GM21529 (cell line): ENCODE measurements at regions not wholly inside any gene's neighbourhood (a gene's known extent, or its start where the extent isn't known, plus 50 kb on each side); places are given as distances from the start of the nearest gene placed in this dataset.
"Not testable (repeated sequence)": the region's sequence is repeated elsewhere in the genome, so short reads cannot be mapped to it uniquely, and the experiment has no call there.

Experiments
- ATAC-seq: cut with Tn5 transposase; IDR thresholded peaks from one replicate; pipeline ENCODE4 v1.9.1; 2021; ENCODE audit not compliant: unreplicated experiment

DNA sequence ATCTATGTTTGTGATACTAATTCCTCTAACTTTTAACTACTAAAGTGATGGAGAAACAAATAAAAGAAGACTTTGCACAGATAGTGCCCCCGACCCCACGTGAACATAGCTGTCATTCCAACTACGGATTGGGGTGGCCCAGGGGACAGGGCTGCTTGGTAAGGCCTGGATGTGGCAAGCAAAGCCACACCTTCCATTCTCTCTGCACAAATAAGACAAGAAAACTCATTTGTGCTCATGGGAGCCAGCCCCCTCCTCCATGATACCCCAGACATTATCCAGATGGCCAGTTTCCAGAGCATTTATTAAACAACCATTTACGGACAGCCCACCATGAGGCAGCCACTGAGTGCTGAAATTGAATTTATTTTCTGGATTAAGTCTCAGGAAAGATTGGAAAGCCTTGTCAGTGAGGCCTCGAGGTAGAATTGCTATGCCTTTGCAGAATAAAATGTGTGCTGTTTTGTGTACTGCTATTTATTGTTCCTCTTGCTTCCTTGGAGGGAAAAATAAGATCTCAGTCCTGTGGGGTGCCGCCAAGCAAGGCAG is 151.2 kb downstream of the UNC5CL start:
- ATAC-seq = no peak

DNA sequence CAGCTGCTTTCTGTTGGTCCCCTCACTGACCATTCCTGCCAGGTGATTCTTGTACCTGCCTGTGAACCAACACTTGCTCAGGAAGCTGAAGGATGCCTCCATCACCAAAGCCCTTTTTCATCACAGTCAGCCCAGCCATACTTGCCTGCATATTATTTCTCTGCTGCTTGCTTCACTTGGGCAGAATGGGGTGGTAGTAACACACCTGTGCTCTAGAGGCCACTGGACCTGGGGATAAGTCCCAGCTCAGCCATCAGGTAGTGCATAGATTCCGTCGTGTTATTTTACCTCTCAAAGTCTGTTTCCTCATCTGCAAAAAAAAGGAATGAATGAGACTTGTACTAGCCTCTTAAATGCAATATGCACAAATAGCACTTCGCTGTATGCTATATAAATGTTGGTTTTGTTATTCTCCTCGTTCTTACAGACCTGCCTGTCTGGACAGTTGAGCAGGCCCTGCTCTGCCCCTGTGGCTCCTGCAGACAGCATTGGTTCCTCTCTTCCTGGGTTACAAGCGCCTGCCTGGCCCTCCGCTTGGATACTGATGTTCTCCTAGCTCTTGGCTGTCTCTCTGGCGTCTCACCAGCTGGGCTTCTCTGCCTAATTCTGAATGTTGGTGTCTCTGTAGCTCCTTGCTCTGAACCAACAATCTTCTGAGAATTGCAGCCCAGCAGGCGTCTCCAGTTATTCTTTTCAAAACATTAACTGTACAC is 151.8 kb downstream of the UNC5CL start:
- no peak for ATAC-seq

DNA sequence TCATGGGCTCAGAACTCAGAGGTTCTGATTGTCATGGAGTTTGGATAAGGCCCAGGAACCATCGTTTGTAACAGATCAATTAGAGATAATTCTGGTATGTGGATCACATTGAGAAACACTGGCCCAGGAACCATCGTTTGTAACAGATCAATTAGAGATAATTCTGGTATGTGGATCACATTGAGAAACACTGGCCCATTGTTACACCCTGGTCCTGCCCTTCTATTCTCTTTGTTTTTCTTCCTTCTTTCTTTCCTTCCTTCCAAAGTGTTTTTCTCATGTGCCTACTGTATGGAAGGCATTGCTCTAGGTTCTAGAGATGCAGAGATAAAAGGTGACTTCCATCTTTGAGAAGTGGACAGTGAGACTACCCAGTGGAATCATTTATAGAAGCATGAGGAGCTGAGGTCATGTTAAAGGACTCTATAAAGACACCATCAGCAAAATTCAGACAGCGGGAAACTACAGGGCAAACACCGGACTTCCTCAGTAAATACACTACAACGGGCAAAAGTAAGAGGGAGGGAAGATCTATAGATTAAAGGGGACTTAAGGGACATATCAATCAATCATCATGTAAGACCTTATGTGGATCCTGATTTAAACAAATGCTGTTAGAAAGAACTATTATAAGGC is 153.8 kb downstream of the UNC5CL start:
- ATAC-seq = no peak

DNA sequence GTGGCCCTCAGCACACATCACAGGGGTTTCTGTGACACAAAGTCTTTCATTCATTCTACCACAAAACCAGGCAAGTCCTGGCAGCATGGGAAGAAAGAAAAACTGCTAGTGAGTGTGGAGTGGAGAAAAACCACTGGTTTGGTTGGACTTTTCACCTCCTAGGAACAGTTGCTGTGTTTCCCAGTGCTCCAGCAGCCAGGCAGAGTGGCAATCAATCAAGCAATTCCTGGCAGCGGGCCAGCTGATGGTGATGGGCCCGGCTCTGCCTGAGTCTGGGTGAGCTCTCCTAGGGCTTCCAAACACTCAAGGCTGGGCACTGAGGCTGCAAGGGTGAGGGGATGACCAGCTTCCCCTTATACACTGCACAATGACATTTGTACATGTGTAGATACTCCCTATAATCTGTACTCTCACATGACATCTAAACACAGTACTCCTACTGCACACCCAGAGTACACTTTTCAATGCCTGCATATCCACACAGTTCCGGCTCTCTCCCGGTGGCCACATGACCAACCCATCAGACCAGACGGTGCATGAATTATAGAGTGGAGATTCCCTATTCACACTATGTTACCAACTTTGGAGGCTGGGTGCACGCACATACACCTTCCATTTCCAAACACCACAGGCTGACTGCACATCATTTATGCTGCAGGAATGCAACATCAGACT is 156.6 kb downstream of the UNC5CL start:
- no peak for ATAC-seq

DNA sequence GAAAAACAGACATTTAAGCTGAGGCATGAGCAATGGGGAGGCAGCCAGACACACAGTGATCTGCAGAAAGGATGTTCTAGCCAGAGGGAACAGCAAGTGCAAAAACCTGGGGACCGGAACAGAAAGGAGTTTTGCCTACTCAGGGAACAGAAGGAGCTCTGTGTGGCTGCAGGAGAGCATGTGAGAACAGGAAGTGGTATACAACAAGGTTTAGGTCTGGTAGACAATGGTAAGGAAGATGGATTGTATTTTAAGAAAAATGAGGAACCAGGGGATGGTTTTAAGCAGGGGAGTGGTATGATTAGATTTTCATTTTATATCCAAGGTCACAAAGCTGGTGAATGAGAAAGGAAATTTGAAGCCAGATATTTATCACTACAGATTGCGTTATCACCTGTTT is 157.5 kb downstream of the UNC5CL start:
- ATAC-seq = no peak

DNA sequence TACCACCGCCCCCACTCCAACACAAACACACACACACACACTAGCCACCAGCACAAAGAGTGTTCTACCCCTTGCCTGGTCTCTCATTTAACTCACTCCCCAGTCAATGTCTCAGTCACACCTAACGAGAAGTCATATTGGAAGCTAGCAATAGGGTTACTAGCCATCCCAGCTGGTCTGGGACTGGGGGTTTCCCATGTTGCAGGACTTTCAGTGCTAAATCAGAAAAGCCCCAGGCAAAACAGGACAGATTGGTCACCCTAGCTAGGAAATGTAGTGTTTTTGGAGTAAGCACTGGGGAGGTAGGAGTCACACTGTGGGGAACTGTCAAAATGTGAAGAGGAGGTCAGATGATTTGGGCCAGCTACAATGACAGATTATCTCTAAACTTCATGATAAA is 158.1 kb downstream of the UNC5CL start:
- no peak for ATAC-seq

DNA sequence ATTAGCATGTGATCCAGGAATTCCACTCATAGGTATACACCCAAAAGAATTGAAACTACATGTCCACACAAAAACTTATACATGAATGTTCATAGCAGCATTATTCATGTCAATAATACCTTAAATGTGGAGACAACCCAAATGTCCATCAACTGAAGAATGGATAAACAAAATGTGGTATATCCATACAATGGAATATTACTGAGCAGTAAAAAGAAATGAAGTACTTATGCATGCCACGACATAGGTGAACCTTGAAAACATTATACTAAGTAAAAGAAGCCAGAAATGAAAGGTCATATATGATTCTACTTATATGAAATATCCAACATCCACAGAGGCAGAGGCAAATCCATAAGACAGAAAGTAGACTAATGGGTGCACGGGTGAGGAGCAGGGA is 159.9 kb downstream of the UNC5CL start:
- ATAC-seq = no peak

DNA sequence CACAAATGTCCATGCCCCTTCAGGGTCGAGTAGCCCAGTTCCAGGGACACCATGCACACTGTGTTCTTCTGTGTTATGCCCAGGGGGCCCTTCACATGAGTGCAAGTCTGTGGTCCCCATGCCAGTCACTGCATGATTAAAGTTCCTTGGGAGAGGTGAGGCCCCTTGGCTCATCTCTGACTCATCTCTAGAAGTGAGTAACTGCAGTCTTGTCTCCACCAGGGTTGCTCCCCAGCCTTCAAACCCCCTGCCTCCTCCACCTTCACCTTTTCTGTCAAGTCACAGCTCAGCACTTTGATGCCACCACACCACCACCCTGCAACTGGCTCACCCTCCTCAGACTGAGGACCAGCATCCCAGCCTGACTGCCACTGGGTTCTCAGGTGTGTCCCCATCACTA is 161.7 kb downstream of the UNC5CL start:
- ATAC-seq = no peak

DNA sequence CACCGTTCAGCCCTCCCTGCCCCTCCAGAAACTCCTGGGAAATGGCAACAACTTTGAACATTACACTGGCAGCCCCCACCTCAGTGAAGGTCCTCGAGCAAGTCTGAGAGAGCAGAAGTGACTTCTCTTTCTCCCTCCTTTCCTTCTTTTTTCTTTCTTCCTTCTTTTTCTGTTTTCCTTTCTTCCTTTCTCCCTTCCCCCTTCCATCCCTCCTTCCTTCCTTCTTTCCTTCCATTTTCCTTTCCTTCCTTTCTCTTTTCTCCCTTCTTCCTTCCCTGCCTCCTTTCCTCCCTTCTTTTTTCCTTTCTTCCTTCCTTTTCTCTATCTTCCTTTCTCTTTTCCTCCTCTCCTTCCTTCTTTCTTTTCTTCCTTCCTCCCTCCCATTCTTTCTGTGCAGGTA is 162.7 kb downstream of the UNC5CL start:
- ATAC-seq = no peak

DNA sequence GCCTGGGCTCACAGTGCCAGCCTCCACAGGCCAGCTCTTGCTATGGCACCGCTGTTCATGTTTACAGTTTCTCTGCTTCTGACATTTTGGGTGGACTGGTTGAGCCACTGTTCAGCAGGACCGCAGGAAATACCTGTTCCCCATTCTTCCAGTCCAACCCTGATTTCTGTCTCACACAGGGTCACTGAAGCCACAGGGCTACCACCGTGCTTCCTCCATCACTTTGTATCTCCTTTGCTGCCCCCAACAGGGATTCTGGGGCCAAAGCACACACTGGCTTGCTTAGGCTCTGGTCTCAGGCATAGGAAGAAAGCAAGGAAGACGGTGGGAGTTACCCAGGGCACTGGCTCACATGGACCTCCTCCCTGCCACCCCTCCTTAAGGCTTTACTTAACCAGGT is 164.5 kb downstream of the UNC5CL start:
- ATAC-seq = no peak

DNA sequence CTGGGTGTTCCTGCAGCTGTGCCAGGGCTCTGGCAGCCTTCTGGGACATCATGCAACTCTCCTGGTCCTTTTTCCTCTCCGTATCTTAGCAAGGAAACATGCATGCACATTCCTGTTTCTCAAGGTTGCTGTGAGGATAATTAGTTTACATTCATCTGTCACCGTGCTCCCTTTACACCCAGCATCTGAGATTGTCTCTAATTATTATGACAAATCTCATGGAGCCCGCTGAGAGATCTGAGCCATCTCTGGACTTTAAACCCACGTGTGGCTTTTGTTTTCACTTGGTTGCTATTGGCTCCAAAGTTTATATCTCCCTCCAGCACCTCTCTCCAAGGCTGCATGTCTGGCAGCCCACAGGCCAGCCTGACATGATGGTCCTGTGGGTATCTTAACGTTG is 167.6 kb downstream of the UNC5CL start:
- ATAC-seq = no peak

DNA sequence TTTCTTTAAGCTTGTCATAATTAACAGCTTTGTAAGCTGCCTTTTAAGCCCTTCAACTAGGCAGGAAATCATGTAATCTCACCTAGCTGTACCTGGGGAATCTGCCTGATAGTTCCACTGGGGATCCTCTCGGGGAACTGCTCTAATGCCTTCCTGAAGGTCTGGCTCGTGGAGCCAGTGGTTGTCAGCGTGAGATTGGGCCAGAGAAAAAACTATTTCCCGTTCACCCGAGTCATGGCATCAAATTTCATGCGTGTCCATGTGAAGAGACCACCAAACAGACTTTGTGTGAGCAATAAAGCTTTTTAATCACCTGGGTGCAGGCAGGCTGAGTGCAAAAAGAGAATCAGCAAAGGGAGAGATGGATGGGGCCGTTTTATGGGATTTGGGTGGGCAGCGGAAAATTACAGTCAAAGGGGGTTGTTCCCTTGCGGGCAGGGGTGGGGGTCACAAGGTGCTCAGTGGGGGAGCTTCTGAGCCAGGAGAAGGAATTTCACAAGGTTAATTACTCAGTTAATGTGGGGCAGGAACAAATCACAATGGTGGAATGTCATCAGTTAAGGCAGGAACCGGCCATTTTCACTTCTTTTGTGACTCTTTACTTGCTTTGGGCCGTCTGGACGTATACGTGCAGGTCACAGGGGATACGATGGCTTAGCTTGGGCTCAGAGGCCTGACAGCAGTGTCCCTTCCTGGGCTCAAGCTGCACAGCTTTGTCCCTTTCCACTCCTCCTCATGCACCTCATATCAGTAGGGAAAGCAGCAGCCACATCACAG is 170.7 kb downstream of the UNC5CL start:
- not testable (repeated sequence) for ATAC-seq

DNA sequence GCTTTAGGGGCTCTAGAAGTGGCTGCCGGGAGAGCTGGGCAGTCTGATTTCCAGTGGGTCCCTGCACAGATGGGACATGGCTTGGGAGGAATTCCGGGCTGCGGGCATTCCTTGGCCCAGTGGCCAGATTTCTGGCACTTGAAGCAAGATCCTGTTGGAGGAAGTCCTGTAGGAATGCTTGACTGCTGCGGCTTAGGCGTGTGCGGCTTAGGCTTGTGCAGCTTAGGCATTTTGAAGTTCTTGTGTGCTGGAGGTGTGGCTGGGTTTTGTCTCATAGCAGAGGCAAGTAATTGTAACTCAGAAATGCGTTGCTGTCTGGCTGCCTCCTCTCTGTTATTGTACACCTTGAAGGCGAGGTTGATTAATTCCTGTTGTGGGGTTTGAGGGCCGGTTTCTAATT is 171.5 kb downstream of the UNC5CL start:
- ATAC-seq = not testable (repeated sequence)

DNA sequence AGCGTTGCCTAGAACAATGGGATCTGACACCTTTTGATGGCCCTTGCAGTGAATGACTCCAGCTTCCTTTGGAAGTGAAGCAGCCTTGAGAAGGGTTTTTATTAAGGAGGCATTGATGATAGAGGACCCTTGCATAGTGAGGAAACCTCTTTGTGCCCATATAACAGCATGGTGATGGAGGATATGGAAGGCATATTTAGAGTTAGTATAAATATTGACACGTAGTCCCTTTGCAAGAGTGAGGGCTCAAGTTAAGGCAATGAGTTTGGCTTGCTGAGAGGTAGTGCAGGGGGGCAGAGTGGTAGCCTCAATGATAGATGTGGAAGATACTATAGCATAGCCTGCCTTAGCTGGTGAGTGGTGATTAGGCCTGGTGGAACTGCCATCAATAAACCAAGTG is 173.8 kb downstream of the UNC5CL start:
- not testable (repeated sequence) for ATAC-seq

DNA sequence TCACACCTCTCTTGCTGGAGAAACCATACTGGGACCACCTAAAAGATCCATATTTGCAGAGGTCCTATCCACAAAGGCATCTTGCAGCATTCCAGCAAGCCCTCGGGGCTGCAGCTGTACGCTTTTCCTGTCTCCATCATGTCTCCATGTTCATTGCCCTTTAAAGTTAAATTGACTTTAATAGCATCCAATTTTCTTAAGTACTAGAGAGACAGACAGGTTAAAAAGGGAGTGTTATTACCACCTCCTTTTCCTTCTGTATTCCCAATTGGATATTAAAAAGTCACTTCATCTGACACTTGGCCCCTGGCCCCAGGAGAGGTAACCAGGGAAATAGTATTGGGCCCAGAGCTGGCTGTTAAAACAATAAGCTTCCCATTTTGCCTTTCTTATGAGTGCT is 178.6 kb downstream of the UNC5CL start:
- ATAC-seq = no peak

DNA sequence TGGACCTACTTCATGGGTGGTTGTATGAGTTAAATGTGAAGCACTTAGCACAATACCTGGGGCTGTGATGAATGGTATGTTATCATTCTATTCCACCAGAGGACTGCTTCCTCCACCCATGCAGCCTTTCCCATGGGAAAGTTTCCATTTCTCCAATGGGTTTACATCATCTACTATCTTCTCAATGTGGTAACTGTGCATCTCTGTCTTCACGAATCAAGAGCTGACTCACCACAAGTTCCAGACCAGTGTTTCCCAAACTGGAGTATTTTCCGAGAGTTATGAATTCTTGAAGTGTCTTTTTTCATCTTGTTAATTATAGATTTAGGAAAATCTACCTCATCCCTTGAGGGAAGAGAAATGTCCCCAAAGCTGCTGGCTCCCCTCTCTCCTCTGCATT is 182.8 kb downstream of the UNC5CL start:
- ATAC-seq = no peak

DNA sequence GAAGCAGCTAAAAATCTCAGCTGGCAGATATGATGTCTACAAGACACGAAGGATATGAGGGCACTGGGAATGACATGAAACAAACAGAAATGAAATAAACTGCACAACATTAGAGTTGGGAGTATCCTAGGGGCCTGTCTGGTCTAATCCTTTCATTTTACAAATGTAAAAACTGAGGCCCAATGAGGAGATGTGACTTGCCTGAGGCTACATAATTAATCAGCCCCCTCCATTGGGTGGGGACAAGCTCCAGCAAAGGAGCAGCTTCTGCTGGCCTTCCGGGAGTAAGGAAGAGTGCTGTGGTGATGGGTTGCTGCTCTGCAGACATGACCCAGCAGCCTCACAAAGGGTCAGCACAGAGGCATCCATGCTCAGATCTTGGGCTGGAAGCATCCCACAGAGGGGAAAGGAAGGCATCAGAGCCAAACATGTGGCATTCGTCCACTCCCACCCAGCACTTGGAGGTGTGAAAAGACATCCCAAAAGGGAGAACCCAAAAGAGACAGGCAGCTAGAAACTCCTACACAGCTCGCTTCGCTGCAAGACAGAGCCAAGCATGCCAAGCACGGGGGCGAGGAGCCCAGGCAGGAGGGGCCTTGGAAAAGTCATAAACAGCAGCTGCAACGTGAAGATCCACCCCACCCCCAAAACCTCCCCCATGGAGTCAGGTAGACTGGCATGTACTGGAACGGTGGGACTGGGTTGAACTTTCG is 183.7 kb downstream of the UNC5CL start:
- no peak for ATAC-seq

DNA sequence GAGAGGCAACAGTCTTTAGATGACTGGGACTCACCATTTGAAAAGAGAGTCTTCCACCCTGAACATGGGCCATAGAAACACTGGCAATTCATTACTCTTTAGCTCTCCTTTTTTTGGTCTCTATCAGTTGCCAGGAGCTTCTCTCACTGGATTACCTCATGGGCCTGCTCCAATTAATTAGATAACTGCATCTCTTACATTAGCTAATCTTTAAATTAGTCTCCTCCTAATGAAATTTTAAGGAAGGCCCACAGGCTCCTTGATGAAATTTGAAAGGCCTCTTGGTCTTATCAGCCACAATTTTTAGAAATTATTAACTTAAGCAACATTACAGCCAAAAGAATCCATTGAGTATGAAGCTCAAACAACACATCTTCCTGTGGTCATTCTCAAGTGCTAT is 184.4 kb downstream of the UNC5CL start:
- ATAC-seq = no peak

DNA sequence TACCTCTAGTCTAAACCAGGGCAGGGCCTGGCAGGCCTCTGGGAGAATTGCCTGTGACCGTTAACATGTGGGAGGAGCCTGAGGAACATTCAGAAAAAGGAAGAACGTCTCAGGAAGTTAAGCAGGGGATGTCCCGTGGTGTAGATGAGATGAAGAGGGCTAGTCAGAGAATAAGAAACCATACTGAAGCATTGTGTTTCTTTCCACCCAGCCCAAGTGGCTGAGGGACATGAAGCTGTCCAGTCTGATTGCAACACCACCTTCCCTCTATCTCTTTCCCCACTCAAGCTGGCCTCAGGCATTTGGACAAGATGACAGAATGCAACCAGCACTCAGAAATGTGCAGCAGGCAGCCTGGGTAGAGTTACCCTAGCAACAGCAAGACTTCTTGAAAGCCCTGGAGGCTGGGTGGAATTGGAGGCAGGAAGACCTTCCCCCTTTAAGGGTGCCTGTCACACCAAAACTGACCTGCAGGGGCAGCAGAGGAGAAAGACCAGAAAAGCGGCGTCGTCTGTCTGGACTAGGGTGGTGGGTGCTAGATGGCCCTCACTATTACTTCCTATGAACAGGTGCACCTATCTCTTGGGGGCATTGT is 186.1 kb downstream of the UNC5CL start:
- ATAC-seq = no peak

DNA sequence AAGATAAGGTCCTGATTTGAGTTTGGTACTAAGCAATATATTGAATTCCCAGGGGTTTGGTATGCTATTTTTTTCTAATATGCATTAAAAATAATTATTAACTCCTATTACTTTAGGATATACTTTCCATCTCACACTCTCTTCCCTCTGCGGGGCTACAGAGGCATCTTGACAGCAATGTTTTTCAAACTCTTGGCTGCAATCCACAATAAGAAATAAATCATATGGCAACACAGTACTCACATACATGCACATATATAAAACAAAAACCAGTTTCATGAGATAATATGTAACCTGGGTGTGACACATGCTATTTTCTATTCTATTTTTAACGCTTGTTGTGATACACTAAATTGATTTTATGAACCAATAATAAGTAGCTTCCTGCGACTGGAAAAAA is 189.5 kb downstream of the UNC5CL start:
- ATAC-seq = no peak
